Esophagus squamous epithelium (tissue), 4 donors: ENCODE measurements at regions not wholly inside any gene's neighbourhood (a gene's known extent, or its start where the extent isn't known, plus 50 kb on each side); places are given as distances from the start of the nearest gene placed in this dataset.

Source experiments
- POLR2A ChIP-seq, 4 donors: fragments of 450-650 bp; IDR thresholded peaks; one replicate each; pipeline ENCODE4 v1.6.1; 2017; ENCODE audit warnings: antibody characterized with exemption in 4 of 4, mild to moderate bottlenecking in 4 of 4, moderate library complexity in 3 of 4
- TF ChIP-seq, protein P1 (sequence below), 6 experiments: fragments of 450-650 bp in 4 of 6; fragments of 200-600 bp in 2 of 6; sonication (generic) in 2 of 6; IDR thresholded peaks; one replicate each; pipeline ENCODE4 v1.5.1; 2016 to 2019; ENCODE audit warnings: antibody characterized with exemption in 6 of 6, mild to moderate bottlenecking in 4 of 6, moderate library complexity in 4 of 6

DNA sequence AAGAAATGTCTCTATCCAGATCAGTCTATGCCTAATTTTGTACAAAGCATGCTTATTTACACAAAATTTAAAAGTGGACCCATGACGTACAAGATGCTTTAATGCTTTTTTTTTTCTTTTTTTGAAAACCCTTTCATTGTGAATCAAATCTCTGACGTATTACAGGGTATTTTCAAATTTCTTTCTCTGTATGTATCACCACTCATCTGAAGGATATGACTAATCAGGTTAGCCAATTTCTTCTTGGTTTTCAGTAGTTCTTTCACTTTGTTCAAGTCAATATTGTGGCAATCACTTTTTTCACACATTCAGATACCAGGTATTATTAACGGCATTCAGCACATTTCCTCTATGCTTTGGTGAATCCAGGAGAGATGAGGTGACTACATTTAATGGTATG lies 685.3 kb downstream of the TRHDE start:
- TF ChIP-seq, protein P1, sequence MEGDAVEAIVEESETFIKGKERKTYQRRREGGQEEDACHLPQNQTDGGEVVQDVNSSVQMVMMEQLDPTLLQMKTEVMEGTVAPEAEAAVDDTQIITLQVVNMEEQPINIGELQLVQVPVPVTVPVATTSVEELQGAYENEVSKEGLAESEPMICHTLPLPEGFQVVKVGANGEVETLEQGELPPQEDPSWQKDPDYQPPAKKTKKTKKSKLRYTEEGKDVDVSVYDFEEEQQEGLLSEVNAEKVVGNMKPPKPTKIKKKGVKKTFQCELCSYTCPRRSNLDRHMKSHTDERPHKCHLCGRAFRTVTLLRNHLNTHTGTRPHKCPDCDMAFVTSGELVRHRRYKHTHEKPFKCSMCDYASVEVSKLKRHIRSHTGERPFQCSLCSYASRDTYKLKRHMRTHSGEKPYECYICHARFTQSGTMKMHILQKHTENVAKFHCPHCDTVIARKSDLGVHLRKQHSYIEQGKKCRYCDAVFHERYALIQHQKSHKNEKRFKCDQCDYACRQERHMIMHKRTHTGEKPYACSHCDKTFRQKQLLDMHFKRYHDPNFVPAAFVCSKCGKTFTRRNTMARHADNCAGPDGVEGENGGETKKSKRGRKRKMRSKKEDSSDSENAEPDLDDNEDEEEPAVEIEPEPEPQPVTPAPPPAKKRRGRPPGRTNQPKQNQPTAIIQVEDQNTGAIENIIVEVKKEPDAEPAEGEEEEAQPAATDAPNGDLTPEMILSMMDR (IDR thresholded peaks at IDR 0.05): no peak
- no peak for TF ChIP-seq POLR2A (IDR thresholded peaks at IDR 0.05)
